Left cardiac atrium (tissue), 4 donors: ENCODE measurements at regions not wholly inside any gene's neighbourhood (a gene's known extent, or its start where the extent isn't known, plus 50 kb on each side); places are given as distances from the start of the nearest gene placed in this dataset.
"Not testable (repeated sequence)": the region's sequence is repeated elsewhere in the genome, so short reads cannot be mapped to it uniquely, and the experiment has no call there.

Source experiments
- ATAC-seq, 2 donors: fragments of 200-7000 bp; cut with Tn5 transposase; one replicate each; pipeline ENCODE4 v1.9.1; 2020; ENCODE audit warnings: mild to moderate bottlenecking in 2 of 2, moderate library complexity in 2 of 2
- DNase-seq: peaks from one replicate; pipeline ENCODE4 v3.0.0-alpha.2; 2020
- intact Hi-C, 2 donors: fragments of 100-400 bp; cut with DNase I; formaldehyde crosslinking; loops; one replicate each; pipeline versions ENCODE4 v1.14.1 to v1.15.1; 2022 to 2023
- donor health status: DM: no; HTN: yes; CAD: no.
- donor health status: DM: no; HTN: yes; CAD: no; lungs with severe emphysema.
- donor health status: DM: yes; HTN: yes; CAD: no.
- donor health status: Dilated cardiomyopathy.

DNA sequence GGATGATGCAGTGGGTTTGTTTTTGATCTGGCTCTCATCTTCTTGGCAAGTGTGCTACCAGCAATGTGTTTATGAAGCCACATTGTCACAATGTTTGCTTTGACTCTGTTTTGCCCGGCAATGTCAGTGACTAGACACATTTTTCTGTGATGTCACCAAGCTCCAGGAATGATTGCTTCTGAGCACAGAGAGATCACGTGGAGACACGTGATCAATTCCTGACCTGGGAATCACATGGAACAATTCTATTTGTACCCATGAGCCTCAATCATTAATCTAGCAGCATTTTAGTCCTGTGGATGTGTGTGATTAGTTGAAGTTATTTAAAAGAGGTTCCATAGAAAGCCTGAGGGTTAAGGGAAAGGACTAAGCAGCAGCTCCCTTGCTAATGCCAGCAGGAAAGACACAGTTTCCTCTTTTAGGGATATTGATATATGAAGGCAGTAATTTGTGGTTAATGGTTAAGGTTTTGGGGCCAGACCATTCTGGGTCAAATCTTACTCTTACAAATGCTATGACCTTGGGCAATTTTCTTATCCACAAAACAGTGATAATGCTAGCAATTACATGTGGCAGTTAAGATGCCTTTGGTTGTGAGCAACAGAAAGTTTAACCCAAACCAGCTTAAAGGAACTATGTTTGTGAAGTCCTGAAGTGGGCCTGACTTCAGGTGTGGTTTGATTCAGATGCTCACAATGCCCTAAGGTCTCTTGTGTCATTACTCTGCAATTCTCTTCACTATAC lies 59.0 kb downstream of the FASLG start:
- ATAC-seq (no peak), DNase-seq (no peak)
- intact Hi-C loops = loop anchor here (2.0 to 10.0 kb wide), 3 partner anchors 103 to 271 kb away; no protein-coding TSS in a partner anchor

DNA sequence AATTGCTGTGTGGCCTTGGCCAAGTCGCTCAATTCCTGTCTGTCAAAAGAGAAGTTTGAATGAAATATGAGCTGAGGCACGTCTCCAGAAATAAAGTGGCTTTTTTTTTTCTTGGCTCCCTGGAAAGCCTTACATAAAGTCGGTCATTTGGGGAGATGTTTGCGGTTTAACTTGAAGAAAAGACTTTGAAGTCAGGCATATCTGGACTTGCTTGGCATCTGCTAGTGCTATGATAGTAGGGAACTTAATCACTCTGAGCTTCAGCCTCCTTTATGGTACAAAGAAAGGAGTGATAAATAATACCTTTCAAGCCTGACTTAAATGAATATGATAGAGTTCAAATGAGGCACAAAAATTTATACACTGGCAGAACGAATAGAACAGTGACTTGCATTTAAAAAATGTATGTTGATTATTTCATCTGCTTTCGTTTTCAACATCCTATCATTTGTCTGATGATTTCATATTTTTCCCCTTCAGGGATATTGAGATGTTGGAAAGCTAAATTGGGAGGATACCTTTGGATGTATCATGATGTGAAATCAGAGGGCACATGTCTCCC lies 60.2 kb downstream of the FASLG start:
- intact Hi-C loops = loop anchor here (2.0 to 10.0 kb wide), 3 partner anchors 104 to 272 kb away; no protein-coding TSS in a partner anchor
- peak; percentile 12 to 49 for ATAC-seq
- no peak for DNase-seq

DNA sequence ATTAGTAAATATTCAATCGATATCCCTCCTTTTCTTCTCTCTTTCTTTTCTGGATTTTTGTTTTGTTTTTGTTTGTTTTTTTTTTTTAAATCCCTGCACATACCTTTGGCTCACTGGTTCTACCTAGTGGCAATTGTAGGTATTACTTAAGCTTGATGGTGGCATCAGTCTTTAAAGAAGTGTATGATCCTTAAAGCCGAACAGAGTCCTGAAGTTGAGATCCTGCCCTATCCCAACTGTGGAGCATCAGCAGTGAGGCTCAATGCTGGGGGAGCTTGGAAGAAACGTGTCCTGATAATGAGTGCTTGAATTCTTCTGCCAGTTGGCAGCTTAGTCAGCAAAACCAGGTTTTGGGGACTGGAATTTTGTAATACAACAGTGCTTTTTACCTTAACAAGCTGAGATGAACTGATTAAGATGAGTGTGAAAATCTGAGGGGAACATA lies 60.8 kb downstream of the FASLG start:
- DNase-seq = no peak
- intact Hi-C loops = loop anchor here (2.0 to 10.0 kb wide), 3 partner anchors 105 to 272 kb away; no protein-coding TSS in a partner anchor
- peak; percentile 44 to 74 for ATAC-seq

DNA sequence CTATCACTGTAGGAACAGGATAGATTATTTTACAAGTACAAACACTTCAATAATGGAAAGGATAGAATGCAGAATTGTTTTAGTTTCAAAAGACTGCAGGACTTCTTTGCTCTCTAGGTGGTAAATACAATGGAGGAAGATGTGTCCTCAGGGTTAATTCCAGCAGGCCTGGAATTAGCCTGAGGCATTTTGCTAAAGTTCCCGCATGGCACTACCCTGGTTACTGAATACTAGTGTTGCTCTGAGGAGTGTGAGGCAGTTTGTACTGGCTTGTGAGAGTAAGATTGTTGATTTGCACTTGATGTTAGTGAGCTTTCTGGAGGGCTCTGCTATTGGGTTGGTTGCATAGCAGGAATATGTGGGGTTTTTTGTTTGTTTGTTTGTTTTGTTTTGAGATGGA lies 61.4 kb downstream of the FASLG start:
- DNase-seq (no peak), ATAC-seq (no peak)
- intact Hi-C loops = no loop called here

DNA sequence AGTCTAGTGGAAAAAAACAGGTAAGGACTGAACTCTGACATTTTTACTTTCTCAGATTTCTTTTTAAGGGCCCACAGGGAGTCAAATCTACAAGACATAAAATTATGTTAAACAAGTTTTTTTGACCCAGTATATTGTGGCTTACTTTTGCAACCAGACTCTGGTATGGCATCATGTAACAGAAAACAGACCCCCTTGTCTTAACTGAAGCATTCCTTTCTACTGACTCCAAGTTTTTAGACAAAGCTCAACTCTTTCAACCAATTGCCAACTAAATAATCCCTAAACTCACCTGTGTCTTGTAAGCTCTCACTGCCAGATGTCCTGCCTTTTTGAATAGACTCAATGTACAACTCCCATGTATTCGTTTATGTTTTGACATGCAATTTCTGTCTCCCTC lies 64.3 kb downstream of the FASLG start:
- ATAC-seq = no peak
- intact Hi-C loops = no loop called here
- no peak for DNase-seq

DNA sequence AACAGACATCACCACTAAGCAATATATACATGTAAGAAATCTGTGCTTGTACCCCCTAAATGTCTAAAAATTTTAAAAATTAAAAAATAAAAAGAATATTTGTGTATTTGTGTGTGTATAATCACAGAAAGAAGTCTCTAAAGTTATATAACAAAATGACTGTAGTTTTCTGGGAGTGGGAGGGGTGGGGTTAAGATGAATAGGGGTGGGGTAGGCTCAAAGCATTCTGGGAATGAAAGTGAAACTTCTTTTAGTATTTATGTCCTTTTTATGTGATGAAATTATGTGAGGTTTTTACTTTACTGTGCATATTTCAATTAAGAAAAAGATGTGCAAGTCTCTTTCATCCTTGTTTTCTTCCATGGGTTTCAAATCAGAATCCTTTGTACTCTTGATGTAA lies 65.3 kb downstream of the FASLG start:
- no peak for DNase-seq
- no peak for ATAC-seq
- intact Hi-C loops = no loop called here

DNA sequence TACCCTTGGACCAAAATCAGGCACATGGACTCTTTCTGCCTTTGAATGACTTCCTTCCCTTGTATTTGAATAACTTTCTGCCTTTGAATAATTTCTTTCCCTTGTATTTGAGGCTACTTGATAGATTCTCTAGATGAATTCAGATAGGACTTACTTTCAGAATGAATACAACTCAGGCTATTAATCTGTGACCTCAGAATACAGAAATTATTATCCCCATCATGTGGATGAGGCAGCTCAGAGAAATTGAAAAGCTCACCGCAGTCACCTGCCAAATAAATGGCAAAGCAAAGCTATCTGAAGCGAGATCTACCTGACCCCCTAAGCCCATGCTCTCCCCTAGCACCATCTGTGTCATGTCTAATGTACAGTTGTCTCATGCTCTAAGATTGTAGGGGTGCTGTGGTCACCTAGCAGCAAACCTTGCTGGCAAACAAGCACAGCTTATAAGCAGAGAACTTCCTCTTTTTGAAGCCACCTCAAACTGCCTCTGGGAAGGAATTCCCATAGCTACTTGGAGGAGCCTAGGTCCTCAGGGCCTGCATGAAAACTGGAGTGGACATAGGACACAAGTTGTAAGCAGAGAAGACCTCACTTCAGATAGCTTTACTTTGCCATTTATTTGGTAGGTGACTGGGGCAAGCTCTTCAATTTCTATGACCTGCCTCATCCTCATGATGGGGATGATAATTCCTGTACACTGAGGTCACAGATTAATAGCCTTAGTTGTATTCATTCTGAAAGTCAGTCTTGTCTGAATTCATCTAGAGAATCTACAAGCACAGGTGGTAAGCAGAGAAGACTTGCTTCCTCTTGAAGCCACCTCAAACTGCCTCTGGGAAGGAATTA lies 66.1 kb downstream of the FASLG start:
- DNase-seq (no peak), ATAC-seq (no peak)
- intact Hi-C loops = no loop called here

DNA sequence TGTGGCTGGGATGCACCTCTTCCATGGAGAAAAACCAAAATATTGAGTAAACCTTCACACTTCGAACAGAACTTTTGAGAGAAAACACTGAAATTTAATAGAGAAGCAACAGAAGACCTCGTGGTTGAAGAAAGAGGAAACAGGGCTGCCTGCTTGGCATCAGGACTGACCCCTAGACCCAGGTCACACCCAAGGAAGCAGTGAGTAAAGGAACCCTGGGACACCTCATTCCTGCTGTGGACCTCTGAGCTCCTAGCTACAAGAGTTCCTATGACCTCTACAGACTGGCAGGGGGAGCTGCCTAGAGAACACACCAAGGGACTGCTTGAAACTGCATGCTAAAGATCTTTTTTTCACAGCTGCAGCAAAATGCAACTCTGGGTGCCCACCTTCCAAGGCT lies 67.8 kb downstream of the FASLG start:
- DNase-seq (no peak), ATAC-seq (no peak)
- intact Hi-C loops = no loop called here

DNA sequence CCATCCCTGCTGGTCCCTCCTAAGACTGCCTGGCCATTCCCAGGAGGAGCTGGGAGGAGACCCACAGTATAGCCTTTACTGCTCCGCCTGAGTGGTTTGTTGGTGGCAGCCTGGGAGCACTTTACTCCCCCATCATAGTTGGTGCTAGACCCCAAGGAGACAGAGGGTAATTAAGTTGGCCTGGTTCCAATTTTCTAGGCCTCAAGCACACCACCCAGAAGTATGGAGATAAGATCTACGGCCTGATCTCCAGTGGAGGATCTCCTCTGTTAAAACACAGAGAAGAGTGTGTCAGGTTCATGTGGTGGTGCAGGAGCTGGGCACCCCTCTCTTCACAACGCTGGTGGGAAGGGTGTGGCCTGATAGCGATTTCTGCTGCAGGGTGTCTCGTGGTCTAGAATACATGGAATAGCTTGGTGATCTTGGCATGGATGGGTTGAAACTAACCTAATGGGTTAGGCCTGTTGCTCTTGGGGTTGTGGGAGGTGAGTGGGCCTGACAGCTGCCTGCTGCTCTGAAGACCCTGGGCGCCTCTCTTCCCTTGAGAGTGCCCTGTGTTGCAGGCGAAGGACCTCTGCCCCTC lies 68.5 kb downstream of the FASLG start:
- intact Hi-C loops = no loop called here
- no peak for DNase-seq
- no peak for ATAC-seq

DNA sequence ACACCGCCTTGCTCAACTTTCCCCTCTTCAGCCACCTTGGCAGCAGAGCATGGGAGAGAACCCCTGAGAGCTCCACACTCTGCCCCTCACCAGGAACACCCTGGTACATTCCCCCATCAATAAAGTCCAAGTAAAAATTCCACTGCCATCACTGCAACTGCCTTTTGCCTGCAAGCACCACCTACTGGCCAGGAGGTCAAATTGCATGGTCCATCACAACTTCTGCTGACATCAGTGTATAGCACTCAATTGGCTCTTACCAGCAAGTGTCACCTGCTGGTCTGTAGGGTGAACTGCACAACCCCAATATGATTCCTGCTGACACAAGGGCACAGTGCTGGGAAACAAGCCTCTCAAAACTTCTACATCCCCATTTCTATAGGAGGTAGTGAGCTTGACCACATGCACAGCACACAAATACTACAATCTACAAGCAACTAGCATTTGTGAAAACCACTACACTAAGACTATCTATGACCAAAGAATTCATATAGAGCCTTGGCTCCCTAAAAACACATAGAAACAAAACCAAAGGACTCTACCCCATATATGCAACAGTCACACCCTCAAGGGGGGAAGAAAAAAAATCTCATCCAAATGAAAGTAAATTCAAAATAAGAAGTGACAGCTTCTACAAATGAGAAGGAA lies 69.2 kb downstream of the FASLG start:
- no peak for DNase-seq
- peak in 1 of 2 donors; percentile 45 for ATAC-seq
- intact Hi-C loops = no loop called here

DNA sequence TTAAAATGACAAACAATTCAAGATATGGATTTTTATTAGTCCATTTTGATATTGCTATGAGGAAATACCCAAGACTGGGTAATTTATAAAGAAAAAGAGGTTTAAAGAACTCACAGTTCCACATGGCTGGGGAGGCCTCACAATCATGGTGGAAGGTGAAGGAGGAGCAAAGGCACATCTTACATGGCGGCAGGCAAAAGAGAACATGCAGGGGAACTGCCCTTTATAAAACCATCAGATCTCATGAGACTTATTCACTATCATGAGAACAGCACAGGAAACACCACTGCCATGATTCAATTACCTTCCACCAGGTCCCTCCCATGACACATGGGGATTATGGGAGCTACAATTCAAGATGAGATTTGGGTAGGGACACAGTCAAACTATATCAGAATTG lies 69.8 kb downstream of the FASLG start:
- DNase-seq, ATAC-seq, intact Hi-C loops: not testable (repeated sequence)

DNA sequence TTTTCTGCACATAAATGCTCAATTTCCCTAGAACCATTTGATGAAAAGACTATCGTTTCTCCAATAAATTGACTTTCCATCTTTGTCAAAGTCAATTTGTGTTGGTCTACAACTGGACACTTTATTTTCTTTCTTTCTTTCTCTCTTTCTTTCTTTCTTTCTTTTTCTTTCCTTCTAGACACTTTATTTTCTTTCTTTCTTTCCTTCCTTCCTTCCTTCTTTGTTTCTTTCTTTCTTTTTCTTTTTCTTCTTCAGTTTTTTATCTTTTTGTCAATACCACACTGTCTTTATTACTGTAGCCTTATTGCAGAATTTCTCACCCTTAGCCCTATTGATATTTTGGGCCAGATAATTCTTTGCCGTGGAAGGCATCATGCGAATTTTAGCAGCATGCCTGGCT lies 73.5 kb downstream of the FASLG start:
- DNase-seq (no peak), ATAC-seq (no peak)
- intact Hi-C loops = no loop called here

DNA sequence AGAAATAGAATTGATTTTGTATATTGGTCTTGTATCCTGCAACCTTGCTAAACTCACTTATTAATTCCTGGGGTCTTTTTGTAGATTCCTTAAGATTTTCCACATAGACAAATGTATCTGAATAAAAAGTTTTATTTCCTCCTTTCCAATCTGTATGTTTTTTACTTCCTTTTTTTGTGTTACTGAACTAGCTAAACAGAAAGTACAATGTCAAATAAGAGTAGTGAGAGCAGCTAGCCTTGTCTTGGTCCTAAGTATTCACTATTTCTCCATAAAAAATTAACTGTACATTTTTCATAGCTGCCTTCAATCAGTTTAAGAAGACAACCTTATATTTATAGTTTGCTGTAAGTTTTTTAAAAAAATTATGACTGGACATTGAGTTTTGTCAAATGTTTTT lies 74.9 kb downstream of the FASLG start:
- no peak for ATAC-seq
- DNase-seq = no peak
- intact Hi-C loops = no loop called here

DNA sequence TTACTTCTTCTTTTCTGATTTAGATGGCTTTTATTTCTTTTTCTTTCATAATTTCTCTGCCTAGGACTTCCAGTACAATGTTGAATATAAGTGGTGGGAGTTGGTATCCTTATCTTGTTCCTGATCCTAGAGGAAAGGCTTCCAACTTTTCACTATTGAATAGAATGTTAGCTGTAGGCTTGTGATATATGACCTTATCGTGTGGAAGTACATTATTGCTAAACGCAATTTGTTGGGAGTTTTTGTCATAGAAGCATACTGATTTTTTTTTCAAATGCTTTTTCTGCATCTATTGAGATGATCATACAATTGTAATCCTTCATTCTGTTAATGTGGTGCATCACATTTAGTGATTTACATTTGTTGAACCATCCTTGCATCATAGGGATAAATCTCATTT lies 79.5 kb downstream of the FASLG start:
- intact Hi-C loops = no loop called here
- DNase-seq (no peak), ATAC-seq (no peak)

DNA sequence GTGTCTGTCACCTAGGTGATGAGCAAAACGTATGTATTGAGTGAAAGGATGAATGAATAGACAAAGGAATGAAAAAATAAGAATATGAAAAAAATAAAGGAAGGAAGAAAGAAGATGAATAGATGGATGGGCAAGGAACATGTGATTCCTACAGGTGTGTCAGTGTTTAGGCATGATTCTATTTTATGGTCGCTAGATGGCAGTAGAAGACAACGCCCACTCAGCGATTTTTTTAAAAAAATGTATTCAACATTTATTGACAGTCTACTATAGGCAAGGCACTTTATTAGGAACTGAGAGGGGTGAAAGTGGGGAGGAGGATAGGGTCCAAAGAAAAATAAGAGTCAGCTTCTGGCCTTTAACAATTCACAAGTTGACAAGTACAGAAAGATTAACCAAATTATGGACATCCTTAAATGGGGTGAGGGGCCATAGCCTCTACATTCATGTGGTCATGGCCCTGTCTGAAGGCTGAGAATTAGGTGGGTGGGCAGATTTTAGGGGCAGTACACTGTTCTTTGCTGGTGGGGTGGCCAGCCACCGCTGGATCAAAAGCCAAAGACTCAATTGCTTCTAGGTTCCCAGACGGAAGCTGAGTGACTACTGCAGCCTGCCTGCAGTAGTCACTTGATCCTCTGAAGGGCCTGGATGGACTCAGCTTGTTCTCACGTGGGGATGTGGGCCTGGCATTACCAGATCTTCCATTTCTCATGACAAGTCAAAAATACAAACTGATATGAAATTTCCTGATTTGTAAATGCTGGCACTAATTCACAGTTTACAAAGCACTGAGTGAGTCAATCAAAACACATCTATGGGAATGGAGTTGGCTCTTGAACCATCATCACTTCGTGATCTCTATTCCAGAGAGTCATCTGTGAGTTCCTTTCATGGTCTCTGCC lies 83.9 kb downstream of the FASLG start:
- intact Hi-C loops = loop anchor here (10.0 kb wide), 2 partner anchors 672 to 682 kb away; no protein-coding TSS in a partner anchor
- ATAC-seq = no peak
- DNase-seq = no peak

DNA sequence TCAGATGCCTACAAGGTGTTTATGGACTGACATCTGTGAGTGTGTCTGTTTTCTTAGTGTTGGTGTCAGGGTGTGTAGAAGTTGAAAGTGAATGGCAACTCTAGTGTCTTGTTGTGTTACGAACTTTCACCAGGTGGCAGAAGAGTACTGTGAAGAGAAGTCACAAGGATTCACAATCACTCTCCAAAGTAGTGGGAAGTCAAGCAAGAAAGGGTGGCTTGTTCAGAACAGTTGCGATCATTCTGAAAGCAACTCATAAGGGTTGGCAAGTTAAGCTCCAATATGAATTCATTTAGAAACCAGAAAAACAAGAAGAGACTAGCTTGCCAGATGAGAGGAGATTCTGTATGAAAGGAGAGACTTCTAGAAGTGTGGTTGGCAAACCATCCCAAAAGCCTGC lies 86.1 kb downstream of the FASLG start:
- intact Hi-C loops = loop anchor here (5.0 to 10.0 kb wide), 3 partner anchors 82 to 680 kb away; no protein-coding TSS in a partner anchor
- ATAC-seq (peak; percentile 84 to 88), DNase-seq (no peak)

DNA sequence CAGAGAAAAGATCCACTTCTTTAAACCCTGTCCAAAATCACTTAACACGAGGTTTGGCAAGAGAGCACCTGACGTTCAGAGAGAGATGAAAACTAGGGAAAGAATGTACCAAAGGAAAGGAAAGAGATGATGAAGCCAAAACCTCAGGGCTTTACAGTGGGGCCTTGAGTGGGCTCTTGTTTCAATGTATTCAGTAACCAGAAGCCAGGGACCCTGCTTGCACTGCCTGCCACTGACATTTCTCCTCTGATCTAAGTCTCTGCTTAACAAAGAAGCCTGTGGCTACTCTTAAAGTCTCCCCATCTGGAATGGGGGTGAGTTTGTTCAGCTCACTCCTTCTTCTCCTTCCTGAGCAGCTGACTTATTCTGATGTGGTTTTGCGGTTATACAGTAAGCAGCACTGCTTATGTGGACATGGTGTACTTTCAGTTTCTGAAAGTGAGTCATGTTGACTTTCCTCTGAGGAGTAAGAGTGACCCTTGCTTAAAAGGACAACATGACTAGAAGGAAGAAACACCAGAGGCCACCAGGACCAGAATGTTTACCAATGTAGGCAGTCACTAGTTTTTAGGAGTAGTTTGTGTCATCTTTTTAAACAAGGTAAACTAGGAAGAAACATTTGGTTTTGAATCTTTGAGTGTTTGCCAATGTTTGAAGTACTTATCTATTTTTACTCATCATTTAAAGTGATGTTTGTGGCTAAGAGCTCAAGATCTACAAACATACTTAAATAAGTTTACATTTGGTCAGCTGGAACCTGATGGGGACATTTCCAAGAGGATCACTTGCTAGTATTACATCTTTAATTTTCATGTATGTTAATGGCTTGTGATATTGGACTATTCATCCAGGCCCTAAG lies 87.4 kb downstream of the FASLG start:
- intact Hi-C loops = loop anchor here (2.0 to 10.0 kb wide), 4 partner anchors 81 to 678 kb away; no protein-coding TSS in a partner anchor
- peak; percentile 78 to 94 for ATAC-seq

More for the DNA sequence above, 87.4 kb downstream of the FASLG start:
- DNase-seq = no peak
